OCI-LY1 (cell line): ENCODE measurements at regions not wholly inside any gene's neighbourhood (a gene's known extent, or its start where the extent isn't known, plus 50 kb on each side); places are given as distances from the start of the nearest gene placed in this dataset.

Experiments used
- EZH2 ChIP-seq: fragments of 200-600 bp; sonication (generic), shearing (Covaris generic); IDR thresholded peaks from 2 replicates; pipeline ENCODE4 v1.8.0; 2017; ENCODE audit warnings: borderline replicate concordance, mixed run types, mild to moderate bottlenecking, antibody characterized with exemption, low read length, moderate library complexity, mixed read lengths
- TF ChIP-seq, protein P1 (sequence below): fragments of 200-600 bp; sonication (generic), shearing (Covaris generic); IDR thresholded peaks from 2 replicates; pipeline ENCODE4 v1.5.1; 2017; ENCODE audit warnings: mild to moderate bottlenecking, antibody characterized with exemption, low read length, moderate library complexity, mixed read lengths

- TF ChIP-seq, protein P1, sequence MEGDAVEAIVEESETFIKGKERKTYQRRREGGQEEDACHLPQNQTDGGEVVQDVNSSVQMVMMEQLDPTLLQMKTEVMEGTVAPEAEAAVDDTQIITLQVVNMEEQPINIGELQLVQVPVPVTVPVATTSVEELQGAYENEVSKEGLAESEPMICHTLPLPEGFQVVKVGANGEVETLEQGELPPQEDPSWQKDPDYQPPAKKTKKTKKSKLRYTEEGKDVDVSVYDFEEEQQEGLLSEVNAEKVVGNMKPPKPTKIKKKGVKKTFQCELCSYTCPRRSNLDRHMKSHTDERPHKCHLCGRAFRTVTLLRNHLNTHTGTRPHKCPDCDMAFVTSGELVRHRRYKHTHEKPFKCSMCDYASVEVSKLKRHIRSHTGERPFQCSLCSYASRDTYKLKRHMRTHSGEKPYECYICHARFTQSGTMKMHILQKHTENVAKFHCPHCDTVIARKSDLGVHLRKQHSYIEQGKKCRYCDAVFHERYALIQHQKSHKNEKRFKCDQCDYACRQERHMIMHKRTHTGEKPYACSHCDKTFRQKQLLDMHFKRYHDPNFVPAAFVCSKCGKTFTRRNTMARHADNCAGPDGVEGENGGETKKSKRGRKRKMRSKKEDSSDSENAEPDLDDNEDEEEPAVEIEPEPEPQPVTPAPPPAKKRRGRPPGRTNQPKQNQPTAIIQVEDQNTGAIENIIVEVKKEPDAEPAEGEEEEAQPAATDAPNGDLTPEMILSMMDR = no peak
- no peak for TF ChIP-seq EZH2
Measured at GRCh38 chr11:10618490-10618889, 50.0 kb upstream of the LYVE1 start.
